ENCODE measurements at regions not wholly inside any gene's neighbourhood (a gene's known extent, or its start where the extent isn't known, plus 50 kb on each side); places are given as distances from the start of the nearest gene placed in this dataset.

GRCh38 chr6:113112086-113112485 is 745.1 kb upstream of the MARCKS start:
- TF ChIP-seq, protein P1, sequence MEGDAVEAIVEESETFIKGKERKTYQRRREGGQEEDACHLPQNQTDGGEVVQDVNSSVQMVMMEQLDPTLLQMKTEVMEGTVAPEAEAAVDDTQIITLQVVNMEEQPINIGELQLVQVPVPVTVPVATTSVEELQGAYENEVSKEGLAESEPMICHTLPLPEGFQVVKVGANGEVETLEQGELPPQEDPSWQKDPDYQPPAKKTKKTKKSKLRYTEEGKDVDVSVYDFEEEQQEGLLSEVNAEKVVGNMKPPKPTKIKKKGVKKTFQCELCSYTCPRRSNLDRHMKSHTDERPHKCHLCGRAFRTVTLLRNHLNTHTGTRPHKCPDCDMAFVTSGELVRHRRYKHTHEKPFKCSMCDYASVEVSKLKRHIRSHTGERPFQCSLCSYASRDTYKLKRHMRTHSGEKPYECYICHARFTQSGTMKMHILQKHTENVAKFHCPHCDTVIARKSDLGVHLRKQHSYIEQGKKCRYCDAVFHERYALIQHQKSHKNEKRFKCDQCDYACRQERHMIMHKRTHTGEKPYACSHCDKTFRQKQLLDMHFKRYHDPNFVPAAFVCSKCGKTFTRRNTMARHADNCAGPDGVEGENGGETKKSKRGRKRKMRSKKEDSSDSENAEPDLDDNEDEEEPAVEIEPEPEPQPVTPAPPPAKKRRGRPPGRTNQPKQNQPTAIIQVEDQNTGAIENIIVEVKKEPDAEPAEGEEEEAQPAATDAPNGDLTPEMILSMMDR (conservative IDR thresholded peaks at IDR 0.05), result no peak
- no peak for TF ChIP-seq ZFX (IDR thresholded peaks at IDR 0.05)

All from C4-2B (cell line).